GM19328 (cell line): ENCODE measurements at regions not wholly inside any gene's neighbourhood (a gene's known extent, or its start where the extent isn't known, plus 50 kb on each side); places are given as distances from the start of the nearest gene placed in this dataset.

Experiments used
- ATAC-seq: cut with Tn5 transposase; IDR thresholded peaks from one replicate; pipeline ENCODE4 v1.9.1; 2021; ENCODE audit warnings: mild to moderate bottlenecking, moderate library complexity; ENCODE audit not compliant: unreplicated experiment

- ATAC-seq = no peak
Measured at GRCh38 chr4:107319386-107319785, 283.3 kb upstream of the DKK2 start.

- ATAC-seq = no peak
Measured at GRCh38 chr4:107318078-107318477, 282.0 kb upstream of the DKK2 start.

- ATAC-seq = no peak
Measured at GRCh38 chr4:107317611-107318010, 281.5 kb upstream of the DKK2 start.

DNA sequence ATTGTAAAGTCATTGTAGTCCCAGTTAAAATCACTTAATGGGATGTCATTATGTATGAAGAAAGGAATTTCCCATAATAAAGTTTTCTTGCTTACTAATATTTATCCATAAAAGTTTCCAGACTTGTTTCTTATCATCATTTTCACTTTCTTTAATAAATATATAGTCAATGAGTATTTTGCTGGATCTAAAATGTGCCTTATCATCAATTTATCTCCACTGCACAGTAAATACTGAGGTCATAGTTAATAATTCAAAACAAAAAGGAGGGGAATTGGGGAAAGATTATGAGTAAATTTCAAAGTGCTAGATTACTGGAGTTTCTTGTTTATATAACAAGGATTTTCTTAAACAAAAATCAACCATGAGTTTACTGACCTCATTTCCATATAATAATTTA is 279.5 kb upstream of the DKK2 start:
- no peak for ATAC-seq

GRCh38 chr4:107314156-107314555 is 278.0 kb upstream of the DKK2 start:
- ATAC-seq = no peak

- ATAC-seq = no peak
Measured at GRCh38 chr4:107312366-107312765, 276.3 kb upstream of the DKK2 start.

- ATAC-seq = no peak
Measured at GRCh38 chr4:107304699-107305286, 268.7 kb upstream of the DKK2 start.

GRCh38 chr4:107299646-107300045 is 263.5 kb upstream of the DKK2 start:
- no peak for ATAC-seq

DNA sequence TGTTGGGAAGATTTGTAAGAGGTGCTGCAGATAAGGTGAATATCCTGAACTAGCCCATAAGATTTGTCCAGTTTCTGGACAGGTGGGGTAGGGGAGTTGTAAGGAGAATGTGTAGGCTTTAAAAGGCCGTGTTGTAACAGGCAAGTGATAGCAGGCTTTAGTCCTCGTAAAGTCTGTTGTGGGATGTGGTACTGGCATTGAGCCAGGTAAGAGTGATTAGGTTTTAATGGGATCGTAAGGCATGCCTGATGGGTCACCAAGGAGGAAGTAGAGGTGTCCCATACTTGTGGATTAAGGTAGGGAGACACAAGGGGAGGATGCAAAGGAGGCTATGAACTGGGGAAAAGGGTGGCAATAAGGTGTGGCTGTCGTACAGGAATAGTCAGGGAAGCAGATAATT is 256.9 kb upstream of the DKK2 start:
- no peak for ATAC-seq

DNA sequence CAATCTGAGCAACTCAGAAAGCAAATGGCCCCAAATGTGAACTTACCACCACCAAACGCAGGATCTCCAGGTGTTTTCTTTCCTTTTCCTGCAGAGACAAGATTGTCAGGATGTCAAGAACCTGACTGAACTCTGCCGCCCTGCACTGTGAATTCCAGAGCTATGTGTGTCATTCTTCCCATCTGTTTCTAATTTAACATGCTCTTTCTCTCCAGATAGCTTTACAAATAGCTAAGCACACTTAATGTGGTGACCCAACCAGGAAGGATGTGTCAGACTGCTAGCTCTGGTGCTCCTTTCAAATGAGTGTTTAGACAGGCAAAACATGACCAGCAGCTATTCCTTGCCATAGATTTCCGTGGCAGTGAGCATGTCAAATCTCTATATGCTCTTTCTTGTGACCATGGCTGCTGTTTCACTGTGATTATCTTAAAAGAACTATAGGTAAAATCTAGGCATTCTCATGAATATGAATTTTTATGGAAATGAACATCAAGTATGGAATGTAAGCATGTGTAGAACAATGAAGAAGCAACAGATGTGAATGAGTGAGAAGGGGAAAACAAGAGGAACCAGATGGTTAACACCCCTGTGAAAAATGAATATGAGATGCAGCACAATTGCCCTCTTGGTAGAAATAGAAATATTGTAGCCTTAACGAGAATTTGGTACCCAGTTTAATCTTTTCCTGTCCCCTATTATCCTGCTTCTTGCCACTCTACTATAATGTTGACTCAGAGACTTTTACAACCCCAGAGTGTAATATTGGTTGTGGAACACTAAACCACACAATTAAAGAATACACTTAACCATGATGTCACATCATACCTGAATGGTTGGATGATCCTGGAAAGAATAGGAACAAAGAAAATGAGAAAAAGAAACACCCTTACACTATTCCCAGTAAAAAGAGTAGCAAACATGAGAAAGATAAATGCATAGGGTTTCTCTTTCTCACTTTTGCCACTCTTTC is 247.8 kb upstream of the DKK2 start:
- no peak for ATAC-seq

DNA sequence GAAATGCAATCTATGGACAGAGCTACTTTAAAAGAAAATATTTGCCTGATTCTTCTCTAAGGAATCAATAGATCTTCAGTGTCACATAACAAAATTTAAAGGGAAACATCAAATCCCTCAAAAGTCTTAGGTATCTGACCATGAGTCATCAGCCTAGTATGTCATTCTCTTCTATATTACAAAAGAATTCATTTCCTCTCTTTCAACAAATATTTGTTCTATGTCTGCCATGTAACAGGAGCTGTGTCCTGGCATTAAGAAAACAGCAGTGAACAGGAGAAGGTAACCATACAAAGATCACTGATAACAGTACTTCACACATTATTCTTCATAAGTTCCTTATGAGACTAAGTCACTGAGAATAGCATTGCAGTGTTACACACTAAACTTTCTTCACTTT is 243.6 kb upstream of the DKK2 start:
- no peak for ATAC-seq

GRCh38 chr4:107278791-107279483 is 242.8 kb upstream of the DKK2 start:
- ATAC-seq = no peak

GRCh38 chr4:107276052-107276451 is 239.9 kb upstream of the DKK2 start:
- no peak for ATAC-seq

DNA sequence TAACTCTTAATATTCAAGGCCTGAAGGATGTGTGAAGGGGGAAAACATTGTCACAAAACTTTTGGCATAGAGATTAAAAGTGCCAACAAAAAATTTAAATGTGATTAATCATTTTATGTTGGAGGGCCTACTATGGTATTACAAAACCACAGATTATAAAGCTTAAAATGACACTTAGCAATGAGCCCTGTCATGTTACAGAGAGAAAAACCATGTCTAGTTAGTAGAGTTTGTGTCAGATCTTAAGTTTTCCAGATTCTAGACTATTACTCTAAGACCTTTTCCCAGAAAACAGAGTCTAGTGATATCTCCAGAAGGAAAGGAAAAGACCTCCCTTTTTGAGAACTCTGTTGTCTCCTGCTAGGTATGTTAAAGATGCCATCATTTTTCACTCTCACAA is 239.1 kb upstream of the DKK2 start:
- ATAC-seq = no peak

DNA sequence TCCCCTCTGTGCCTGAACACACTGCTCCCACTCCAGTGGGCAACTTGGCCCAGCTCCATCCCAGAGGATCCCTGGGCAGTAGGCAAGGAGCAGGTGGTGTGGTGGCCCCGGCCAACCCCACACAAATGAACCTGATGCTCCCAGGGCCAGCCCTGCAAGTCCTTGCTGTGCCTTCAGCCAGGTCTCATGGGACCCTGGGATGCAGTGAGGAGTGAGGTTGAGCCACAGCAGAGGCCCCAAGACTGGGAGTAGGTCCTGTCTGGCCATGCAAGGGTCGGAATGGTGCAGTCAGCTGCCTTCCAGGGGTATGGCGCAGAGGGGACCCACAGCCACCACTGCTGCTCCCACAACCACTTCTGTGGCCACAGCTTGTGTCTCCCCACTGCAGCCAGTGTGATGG is 234.5 kb upstream of the DKK2 start:
- ATAC-seq = no peak

GRCh38 chr4:107269175-107269574 is 233.1 kb upstream of the DKK2 start:
- no peak for ATAC-seq

DNA sequence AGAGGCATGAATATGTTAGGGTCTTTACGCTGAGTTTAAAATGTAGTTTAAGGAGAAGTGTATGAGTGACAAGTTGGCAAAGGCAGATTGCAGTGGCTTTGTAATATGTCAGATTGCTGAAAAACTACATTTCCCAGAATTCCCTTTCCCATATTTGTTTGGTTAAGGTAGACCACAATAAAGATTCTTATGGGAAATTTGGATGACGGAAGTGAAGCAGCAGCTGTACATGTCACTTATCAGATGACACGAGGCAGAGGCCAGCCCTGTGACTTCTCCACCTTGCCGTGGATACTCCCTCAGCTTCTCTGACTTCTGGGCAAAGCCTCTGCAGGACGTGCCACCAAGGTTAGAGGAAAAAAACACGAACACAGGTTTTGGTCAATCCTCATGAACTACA is 229.7 kb upstream of the DKK2 start:
- ATAC-seq = no peak

- ATAC-seq = no peak
Measured at GRCh38 chr4:107261241-107261874, 225.2 kb upstream of the DKK2 start.

DNA sequence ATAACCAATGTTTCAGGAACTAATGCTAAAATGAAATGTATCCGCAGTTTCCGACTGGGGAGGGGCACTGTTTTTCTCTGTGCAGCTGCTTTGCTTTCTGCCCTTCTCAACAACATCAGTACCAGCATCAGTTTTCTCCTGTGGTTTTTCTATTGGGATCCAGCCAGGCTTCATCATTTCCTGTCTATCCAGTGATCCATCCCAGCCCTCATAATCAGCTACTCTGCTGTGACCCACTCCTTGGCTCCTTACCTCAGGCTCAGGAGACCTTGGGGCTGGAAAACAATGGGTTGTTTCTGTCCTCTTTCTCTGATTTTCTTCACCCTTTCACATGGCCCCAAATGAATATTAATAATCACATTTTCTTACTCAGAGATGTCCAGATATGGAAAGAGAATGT is 222.2 kb upstream of the DKK2 start:
- no peak for ATAC-seq

DNA sequence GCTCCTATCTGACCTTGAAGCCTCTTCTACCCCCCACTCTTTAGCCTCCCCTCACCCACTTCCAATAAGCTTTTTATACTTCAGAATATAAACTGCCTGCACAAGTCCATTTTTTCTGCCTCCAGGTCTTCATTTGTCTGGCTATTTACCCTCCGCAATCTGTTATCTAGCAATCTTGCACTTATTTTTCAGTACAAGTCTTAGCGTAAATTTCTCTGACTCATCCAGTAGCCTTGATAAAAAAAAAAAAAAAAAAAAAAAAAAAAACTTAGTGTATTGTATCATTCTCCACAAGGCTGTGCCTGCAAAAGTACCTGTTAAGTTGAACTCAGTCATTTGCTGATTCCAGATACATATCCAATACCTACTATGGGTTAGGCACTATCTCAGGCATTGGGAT is 219.5 kb upstream of the DKK2 start:
- no peak for ATAC-seq

DNA sequence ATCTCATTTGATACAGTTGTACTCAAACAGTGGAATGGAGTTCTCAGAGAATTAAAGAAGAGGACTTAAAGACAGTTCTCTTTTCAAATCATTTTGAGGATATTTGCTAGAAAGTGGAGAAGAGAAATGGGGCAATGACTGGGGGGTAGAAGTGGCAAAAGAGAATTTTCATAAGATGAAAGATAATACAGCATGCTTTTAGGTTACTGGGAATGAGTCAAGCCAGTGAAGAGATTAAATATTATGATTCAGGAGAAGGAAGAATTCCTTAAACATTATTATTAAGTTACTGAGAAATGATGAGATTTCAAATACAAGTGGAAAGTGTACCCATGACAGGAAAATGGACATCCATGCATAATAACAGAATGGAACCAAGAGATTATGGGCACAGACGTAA is 219.0 kb upstream of the DKK2 start:
- ATAC-seq = no peak
